ENCODE measurements at regions not wholly inside any gene's neighbourhood (a gene's known extent, or its start where the extent isn't known, plus 50 kb on each side); places are given as distances from the start of the nearest gene placed in this dataset.
"Not testable (repeated sequence)": the region's sequence is repeated elsewhere in the genome, so short reads cannot be mapped to it uniquely, and the experiment has no call there.

DNA sequence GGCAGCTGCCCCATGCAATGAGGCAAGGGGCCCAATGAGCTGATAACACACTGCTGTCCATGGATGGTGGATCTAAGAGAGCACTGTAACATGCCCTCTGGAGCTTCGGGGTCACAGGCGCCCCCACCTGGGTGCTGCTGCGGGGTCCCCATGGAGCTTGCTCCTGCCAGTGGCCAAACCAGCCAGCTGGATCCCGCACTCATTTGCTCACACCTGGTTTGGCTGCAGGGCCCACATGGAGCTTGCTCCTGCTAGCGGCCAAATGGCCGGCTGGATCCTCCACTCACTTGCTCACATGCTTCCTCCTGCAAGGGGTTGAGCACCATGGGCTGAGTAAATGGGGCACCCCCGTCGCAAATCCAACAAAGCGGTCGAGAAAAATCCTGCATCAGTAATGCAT lies 68.3 kb upstream of the ARL15 start:
- no peak overlapping the region for H3K27ac ChIP-seq
- ATAC-seq: no peak
- intact Hi-C loops (cut with DNase I): no loop called here
- DNase-seq: no peak
- no peaks in the 10 kb centered on the region for H3K9me3 ChIP-seq
- no peak overlapping the region for H3K4me3 ChIP-seq
- TF ChIP-seq POLR2A (IDR thresholded peaks at IDR 0.05): no peak
- TF ChIP-seq, protein P1, sequence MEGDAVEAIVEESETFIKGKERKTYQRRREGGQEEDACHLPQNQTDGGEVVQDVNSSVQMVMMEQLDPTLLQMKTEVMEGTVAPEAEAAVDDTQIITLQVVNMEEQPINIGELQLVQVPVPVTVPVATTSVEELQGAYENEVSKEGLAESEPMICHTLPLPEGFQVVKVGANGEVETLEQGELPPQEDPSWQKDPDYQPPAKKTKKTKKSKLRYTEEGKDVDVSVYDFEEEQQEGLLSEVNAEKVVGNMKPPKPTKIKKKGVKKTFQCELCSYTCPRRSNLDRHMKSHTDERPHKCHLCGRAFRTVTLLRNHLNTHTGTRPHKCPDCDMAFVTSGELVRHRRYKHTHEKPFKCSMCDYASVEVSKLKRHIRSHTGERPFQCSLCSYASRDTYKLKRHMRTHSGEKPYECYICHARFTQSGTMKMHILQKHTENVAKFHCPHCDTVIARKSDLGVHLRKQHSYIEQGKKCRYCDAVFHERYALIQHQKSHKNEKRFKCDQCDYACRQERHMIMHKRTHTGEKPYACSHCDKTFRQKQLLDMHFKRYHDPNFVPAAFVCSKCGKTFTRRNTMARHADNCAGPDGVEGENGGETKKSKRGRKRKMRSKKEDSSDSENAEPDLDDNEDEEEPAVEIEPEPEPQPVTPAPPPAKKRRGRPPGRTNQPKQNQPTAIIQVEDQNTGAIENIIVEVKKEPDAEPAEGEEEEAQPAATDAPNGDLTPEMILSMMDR (IDR thresholded peaks at IDR 0.05): no peak
- H3K36me3 ChIP-seq: no peaks in the 10 kb centered on the region
- no peaks in the 10 kb centered on the region for H3K4me1 ChIP-seq
- H3K27me3 ChIP-seq: no peaks in the 10 kb centered on the region
- 60% methylated on average over 1 of the region's 10 CpGs for WGBS (ENCODE audit: insufficient coverage, low coverage, low lambda C conversion rate, missing lambda C conversion rate)

DNA sequence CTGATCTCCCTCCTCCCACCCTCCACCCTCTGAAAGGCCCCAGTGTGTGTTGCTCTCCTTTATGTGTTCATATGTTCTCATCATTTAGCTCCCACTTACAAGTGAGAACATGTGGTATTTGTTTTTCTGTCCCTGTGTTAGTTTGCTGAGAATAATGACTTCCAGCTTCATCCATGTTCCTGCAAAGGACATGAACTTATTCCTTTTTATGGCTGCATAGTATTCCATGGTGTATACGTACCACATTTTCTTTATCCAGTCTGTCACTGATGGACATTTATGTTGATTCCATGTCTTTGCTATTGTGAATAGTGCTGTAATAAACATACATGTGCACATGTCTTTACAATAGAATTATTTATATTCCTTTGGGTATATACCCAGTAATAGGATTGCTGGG lies 67.0 kb upstream of the ARL15 start:
- intact Hi-C loops (cut with DNase I); H3K27ac ChIP-seq; H3K4me1 ChIP-seq; H3K9me3 ChIP-seq; H3K36me3 ChIP-seq; ATAC-seq; H3K4me3 ChIP-seq; H3K27me3 ChIP-seq; DNase-seq: not testable (repeated sequence)
- WGBS (ENCODE audit: insufficient coverage, low coverage, low lambda C conversion rate, missing lambda C conversion rate): 73% methylated on average over 1 of the region's 1 CpG

DNA sequence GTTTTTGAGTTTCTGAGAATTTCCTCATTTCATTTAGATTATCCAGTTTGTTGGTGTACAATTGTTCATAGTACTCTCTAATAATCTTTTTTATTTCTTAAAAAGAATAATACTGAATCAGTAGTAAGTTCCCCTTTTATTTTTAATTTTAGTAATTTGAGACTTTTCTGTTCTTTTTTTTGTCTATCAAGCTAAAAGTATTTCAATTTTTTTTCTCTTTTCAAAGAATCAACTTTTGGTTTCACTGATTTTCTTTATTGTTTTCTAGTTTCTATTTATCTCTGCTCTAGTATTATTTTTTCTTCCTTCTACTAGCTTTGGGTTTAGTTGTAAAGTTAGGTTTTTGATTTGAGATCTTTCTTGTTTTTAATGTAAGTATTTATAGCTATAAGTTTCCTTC lies 60.6 kb upstream of the ARL15 start:
- Histone ChIP-seq H3K4me3 (no peak overlapping the region), H3K27me3 (no peaks in the 10 kb centered on the region), H3K4me1 (no peaks in the 10 kb centered on the region), H3K36me3 (no peaks in the 10 kb centered on the region), H3K27ac (no peak overlapping the region), H3K9me3 (no peaks in the 10 kb centered on the region)
- no peak for TF ChIP-seq POLR2A (IDR thresholded peaks at IDR 0.05)
- TF ChIP-seq, protein P1 (IDR thresholded peaks at IDR 0.05): no peak
- intact Hi-C loops (cut with DNase I): no loop called here
- DNase-seq: no peak
- ATAC-seq: no peak

DNA sequence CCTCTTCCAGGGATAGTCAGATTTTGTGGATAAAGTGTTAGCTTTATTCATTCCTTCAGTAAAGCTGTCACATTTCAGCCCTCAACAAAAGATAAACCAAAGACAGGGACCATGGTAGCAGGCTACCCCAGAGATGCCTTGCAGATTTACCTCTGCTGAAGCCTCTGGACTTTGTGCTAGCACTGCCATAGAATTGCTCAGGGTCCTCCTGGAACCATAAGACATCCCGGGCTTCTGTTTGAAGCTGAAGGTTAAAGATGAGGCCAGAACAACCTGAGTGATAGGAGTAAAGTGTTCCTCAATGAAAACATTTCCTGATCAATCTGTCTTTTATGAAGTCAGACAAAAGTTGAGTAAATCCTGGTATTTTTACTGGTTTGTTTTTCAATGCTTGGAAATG lies 57.5 kb upstream of the ARL15 start:
- WGBS (ENCODE audit: insufficient coverage, low coverage, low lambda C conversion rate, missing lambda C conversion rate): 50% methylated on average over 1 of the region's 1 CpG
- Histone ChIP-seq H3K36me3 (no peaks in the 10 kb centered on the region), H3K9me3 (no peaks in the 10 kb centered on the region), H3K27ac (no peak overlapping the region), H3K27me3 (no peaks in the 10 kb centered on the region), H3K4me1 (no peaks in the 10 kb centered on the region), H3K4me3 (no peak overlapping the region)
- no peak for DNase-seq
- no peak for TF ChIP-seq POLR2A (IDR thresholded peaks at IDR 0.05)
- TF ChIP-seq, protein P1 (IDR thresholded peaks at IDR 0.05): no peak
- intact Hi-C loops (cut with DNase I): no loop called here
- no peak for ATAC-seq

DNA sequence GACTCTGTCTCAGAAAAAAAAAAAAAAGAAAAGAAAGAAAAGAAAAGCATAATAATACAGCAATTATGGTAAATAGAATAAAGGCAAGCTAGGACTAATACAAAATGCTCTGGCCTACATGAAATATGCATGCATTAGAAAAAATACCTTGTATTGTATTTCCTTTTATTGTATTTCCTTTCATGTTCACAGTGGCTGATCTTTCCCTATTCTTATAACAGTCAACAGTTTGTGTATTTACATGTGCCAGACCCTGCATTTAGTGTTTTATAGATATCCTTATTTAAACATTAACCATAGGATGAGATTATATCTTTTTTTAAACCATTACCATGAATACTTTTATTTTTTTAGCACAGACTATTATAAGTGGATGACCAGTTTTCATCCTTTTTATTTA lies 56.3 kb upstream of the ARL15 start:
- no peak overlapping the region for H3K27ac ChIP-seq
- no peak for ATAC-seq

More for the DNA sequence above, 56.3 kb upstream of the ARL15 start:
- peaks cover 0 to 7% (median 2%) of the 10 kb centered on the region in 4 donors for H3K4me1 ChIP-seq
- no peak overlapping the region for H3K4me3 ChIP-seq
- TF ChIP-seq POLR2A (IDR thresholded peaks at IDR 0.05): no peak
- TF ChIP-seq, protein P1 (IDR thresholded peaks at IDR 0.05): no peak
- no peaks in the 10 kb centered on the region for H3K9me3 ChIP-seq
- intact Hi-C loops (cut with DNase I): no loop called here
- no peak for DNase-seq
- H3K27me3 ChIP-seq: no peaks in the 10 kb centered on the region
- no peaks in the 10 kb centered on the region for H3K36me3 ChIP-seq
